GM12878 (cell line): ENCODE measurements at regions not wholly inside any gene's neighbourhood (a gene's known extent, or its start where the extent isn't known, plus 50 kb on each side); places are given as distances from the start of the nearest gene placed in this dataset.

Experiments
- ATAC-seq: fragments of 200-7000 bp; cut with Tn5 transposase; 3 replicates; pipeline ENCODE4 v1.9.1; 2020; ENCODE audit warnings: mild to moderate bottlenecking, moderate library complexity
- BruUV-seq: library from RNA; stranded (reverse); fragments of 400-500 nt; replicated peaks from 2 replicates; lab custom pipeline; 2021; lab: Mats Ljungman, UMichigan
- CTCF ChIA-PET: fragments of 300-600 bp; sonication (Branson Sonifier 250); formaldehyde crosslinking; extraction: SDS; loops from one replicate; lab custom pipeline; 2021; ENCODE audit warnings: inconsistent platforms; lab: Yijun Ruan, JAX
- POLR2A ChIA-PET: fragments of 350-600 bp; formaldehyde crosslinking; extraction: SDS; loops from one replicate; lab custom pipeline; 2021; ENCODE audit warnings: inconsistent platforms; lab: Charles Lee
- RAD21 ChIA-PET: fragments of 300-600 bp; sonication (Branson Sonifier 250); formaldehyde crosslinking; loops from one replicate; lab custom pipeline; 2023; ENCODE audit warnings: antibody characterized with exemption; ENCODE audit not compliant: unreplicated experiment; lab: Charles Lee
- SMC1A ChIA-PET: fragments of 300-600 bp; sonication (Branson Sonifier 250); formaldehyde crosslinking; loops from one replicate; lab custom pipeline; 2023; ENCODE audit not compliant: unreplicated experiment, uncharacterized antibody; lab: Charles Lee
- DNase-seq: peaks from one replicate; pipeline ENCODE4 v3.0.0-alpha.2; 2011; ENCODE audit warnings: low read depth, low spot score
- FAIRE-seq: peaks from 3 replicates; lab custom pipeline; 2011; peaks lifted over from hg19 to GRCh38; lab: Jason Lieb, UNC
- H2AFZ ChIP-seq: 2 replicates; pipeline ENCODE4 v1.6.0; 2011; ENCODE audit warnings: low read depth, low read length, control low read depth; ENCODE audit not compliant: control insufficient read depth
- H3K27ac ChIP-seq: 2 replicates; pipeline ENCODE4 v1.5.1; 2011; ENCODE audit warnings: control low read depth; ENCODE audit not compliant: control insufficient read depth, insufficient read depth
- H3K27me3 ChIP-seq, 2 experiments: replicated peaks in 1 of 2; 2 replicates each; pipeline versions ENCODE4 v1.6.0 to v1.6.1; 2011; ENCODE audit warnings: low read length in 1 of 2; ENCODE audit not compliant: control insufficient read depth in 2 of 2, insufficient read depth in 2 of 2
- H3K36me3 ChIP-seq, 2 experiments: 2 replicates each; pipeline ENCODE4 v1.5.1; 2011; ENCODE audit warnings: low read length in 1 of 2; ENCODE audit not compliant: control insufficient read depth in 2 of 2, insufficient read depth in 2 of 2
- H3K4me1 ChIP-seq: 2 replicates; pipeline ENCODE4 v1.6.1; 2011; ENCODE audit warnings: mild to moderate bottlenecking, low read length, moderate library complexity, mixed read lengths; ENCODE audit not compliant: control insufficient read depth, insufficient read depth
- H3K4me2 ChIP-seq: 2 replicates; pipeline ENCODE4 v1.6.0; 2011; ENCODE audit warnings: control low read depth; ENCODE audit not compliant: control insufficient read depth, insufficient read depth
- H3K4me3 ChIP-seq: fragments of 200-600 bp; sonication (generic); 2 replicates; pipeline ENCODE4 v1.5.1; 2016
- H3K79me2 ChIP-seq: 2 replicates; pipeline ENCODE4 v1.6.0; 2011; ENCODE audit warnings: low read length; ENCODE audit not compliant: control insufficient read depth, insufficient read depth
- H3K9ac ChIP-seq: 2 replicates; pipeline ENCODE4 v1.8.0; 2011; ENCODE audit warnings: low read length, control low read depth, mixed read lengths; ENCODE audit not compliant: control insufficient read depth, insufficient read depth
- H3K9me3 ChIP-seq: replicated peaks from 3 replicates; pipeline ENCODE4 v1.5.1; 2011; ENCODE audit warnings: mild to moderate bottlenecking, low read length; ENCODE audit not compliant: control insufficient read depth, insufficient read depth
- H4K20me1 ChIP-seq: 2 replicates; pipeline ENCODE4 v1.6.0; 2011; ENCODE audit not compliant: control insufficient read depth, insufficient read depth
- EED ChIP-seq: sonication (generic); IDR thresholded peaks from 2 replicates; pipeline ENCODE4 v1.6.1; 2016; ENCODE audit warnings: antibody characterized with exemption, low read depth
- JUNB ChIP-seq: IDR thresholded peaks from 2 replicates; pipeline ENCODE4 v1.6.1; 2016; ENCODE audit warnings: antibody characterized with exemption, mild to moderate bottlenecking
- KDM1A ChIP-seq: fragments of 200-600 bp; sonication (generic); IDR thresholded peaks from 2 replicates; pipeline ENCODE4 v1.6.1; 2016; ENCODE audit warnings: borderline replicate concordance
- KLF5 ChIP-seq: fragments of 450-650 bp; IDR thresholded peaks from 2 replicates; pipeline ENCODE4 v1.6.1; 2014; ENCODE audit warnings: mild to moderate bottlenecking; ENCODE audit not compliant: partially characterized antibody
- NFYB ChIP-seq: IDR thresholded peaks from 2 replicates; pipeline ENCODE4 v1.6.1; 2011; ENCODE audit warnings: low read depth, mild to moderate bottlenecking, low read length, improper control_type of control experiment, moderate library complexity; ENCODE audit not compliant: insufficient read depth
- ZNF274 ChIP-seq: IDR thresholded peaks from one replicate; pipeline ENCODE4 v1.8.0; 2011; ENCODE audit not compliant: insufficient read length, insufficient read depth
- WGBS: methylation state at CpG from one replicate; pipeline ENCODE4 v1.1.6; 2016; ENCODE audit warnings: low lambda C conversion rate; ENCODE audit not compliant: insufficient replicate concordance, insufficient coverage; ENCODE audit errors: missing lambda C conversion rate; 5-methylcytosine and 5-hydroxymethylcytosine counted together
- in situ Hi-C: fragments of 300-500 bp; cut with MboI; formaldehyde crosslinking; loops from 9 replicates; pipeline ENCODE4 v1.14.3; 2018; ENCODE audit warnings: mixed read lengths
- intact Hi-C: fragments of 100-400 bp; cut with micrococcal nuclease; formaldehyde crosslinking; loops from one replicate; pipeline ENCODE4 v1.14.2; 2022; ENCODE audit not compliant: unreplicated experiment
- TF ChIP-seq, protein P1 (sequence below): IDR thresholded peaks from 2 replicates; pipeline ENCODE4 v1.6.1; 2012; ENCODE audit warnings: improper control_type of control experiment, low read depth, low read length; ENCODE audit not compliant: insufficient replicate concordance
- TF ChIP-seq, protein P2 (sequence below): IDR thresholded peaks from 2 replicates; pipeline ENCODE4 v1.6.1; 2012; ENCODE audit warnings: low read depth, low read length, improper control_type of control experiment

DNA sequence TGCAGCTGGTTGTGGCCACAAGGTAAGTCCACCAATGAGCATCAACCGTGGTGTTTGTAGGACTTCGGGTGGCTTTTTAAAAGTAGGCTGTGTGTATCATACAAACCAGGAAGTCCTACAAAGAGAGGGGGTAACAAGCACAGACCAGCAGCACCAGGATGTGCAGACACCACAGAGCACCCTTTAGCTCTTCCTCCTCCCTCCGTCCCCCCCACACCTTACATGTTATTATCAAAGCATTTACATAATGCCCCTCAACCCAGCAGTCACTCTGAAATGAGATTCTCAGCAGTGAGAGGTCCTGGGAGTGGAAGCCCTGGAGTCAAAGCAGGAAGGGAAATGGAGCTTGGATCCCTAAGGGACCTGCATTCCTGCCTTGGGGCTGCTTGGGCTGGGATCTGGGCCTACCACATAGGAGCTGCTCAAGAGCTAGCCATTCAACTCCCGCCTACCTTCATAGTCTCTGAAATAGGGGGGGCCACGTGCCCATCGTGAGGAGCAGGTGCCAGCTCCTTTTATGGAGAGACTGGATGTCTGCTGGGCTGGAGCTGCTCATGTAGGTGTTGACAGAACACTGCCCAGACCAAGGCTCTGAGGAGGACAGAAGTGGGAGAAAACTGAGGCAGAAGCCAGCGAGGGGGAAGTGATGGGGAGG, 90.6 kb downstream of the PSMB1 start:
- Histone ChIP-seq H3K79me2 (no peaks in the 10 kb centered on the region), H3K4me2 (no peak overlapping the region), H4K20me1 (no peaks in the 10 kb centered on the region), H2AFZ (no peak overlapping the region), H3K27ac (no peak overlapping the region), H3K27me3 (no peaks in the 10 kb centered on the region), H3K9ac (no peak overlapping the region), H3K9me3 (peaks cover 3% of the 10 kb centered on the region; the same call in 1 of the 3 replicates), H3K4me3 (no peak overlapping the region), H3K4me1 (peaks cover 15% of the 10 kb centered on the region), H3K36me3 (no peaks in the 10 kb centered on the region)
- POLR2A ChIA-PET: interaction anchor here (0.9 to 1.4 kb wide), 3 partner anchors 12 to 51 kb away, joined by 3 to 4 read pairs (median 3); no protein-coding TSS in a partner anchor
- no TSS peak for BruUV-seq
- intact Hi-C loops: no loop called here
- ATAC-seq (no peak), DNase-seq (no peak), FAIRE-seq (no peak)
- RAD21 ChIA-PET: interaction anchor here (1.1 to 1.5 kb wide), 4 partner anchors 14 to 155 kb away, joined by 3 read pairs; no protein-coding TSS in a partner anchor
- WGBS: 37% methylated on average over 7 of the region's 7 CpGs
- in situ Hi-C loops: no loop called here
- SMC1A ChIA-PET: interaction anchor here (0.8 to 1.8 kb wide), 4 partner anchors 8 to 54 kb away, joined by 3 to 6 read pairs (median 4); no protein-coding TSS in a partner anchor
- CTCF ChIA-PET: interaction anchor here (0.9 to 3.8 kb wide), 4 partner anchors 9 to 55 kb away, joined by 3 to 18 read pairs (median 4); no protein-coding TSS in a partner anchor
- TF ChIP-seq KDM1A (no peak), EED (no peak), KLF5 (no peak), JUNB (no peak), NFYB (no peak), ZNF274 (no peak)
- TF ChIP-seq, protein P1, sequence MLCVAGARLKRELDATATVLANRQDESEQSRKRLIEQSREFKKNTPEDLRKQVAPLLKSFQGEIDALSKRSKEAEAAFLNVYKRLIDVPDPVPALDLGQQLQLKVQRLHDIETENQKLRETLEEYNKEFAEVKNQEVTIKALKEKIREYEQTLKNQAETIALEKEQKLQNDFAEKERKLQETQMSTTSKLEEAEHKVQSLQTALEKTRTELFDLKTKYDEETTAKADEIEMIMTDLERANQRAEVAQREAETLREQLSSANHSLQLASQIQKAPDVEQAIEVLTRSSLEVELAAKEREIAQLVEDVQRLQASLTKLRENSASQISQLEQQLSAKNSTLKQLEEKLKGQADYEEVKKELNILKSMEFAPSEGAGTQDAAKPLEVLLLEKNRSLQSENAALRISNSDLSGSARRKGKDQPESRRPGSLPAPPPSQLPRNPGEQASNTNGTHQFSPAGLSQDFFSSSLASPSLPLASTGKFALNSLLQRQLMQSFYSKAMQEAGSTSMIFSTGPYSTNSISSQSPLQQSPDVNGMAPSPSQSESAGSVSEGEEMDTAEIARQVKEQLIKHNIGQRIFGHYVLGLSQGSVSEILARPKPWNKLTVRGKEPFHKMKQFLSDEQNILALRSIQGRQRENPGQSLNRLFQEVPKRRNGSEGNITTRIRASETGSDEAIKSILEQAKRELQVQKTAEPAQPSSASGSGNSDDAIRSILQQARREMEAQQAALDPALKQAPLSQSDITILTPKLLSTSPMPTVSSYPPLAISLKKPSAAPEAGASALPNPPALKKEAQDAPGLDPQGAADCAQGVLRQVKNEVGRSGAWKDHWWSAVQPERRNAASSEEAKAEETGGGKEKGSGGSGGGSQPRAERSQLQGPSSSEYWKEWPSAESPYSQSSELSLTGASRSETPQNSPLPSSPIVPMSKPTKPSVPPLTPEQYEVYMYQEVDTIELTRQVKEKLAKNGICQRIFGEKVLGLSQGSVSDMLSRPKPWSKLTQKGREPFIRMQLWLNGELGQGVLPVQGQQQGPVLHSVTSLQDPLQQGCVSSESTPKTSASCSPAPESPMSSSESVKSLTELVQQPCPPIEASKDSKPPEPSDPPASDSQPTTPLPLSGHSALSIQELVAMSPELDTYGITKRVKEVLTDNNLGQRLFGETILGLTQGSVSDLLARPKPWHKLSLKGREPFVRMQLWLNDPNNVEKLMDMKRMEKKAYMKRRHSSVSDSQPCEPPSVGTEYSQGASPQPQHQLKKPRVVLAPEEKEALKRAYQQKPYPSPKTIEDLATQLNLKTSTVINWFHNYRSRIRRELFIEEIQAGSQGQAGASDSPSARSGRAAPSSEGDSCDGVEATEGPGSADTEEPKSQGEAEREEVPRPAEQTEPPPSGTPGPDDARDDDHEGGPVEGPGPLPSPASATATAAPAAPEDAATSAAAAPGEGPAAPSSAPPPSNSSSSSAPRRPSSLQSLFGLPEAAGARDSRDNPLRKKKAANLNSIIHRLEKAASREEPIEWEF: no peak
- TF ChIP-seq, protein P2, sequence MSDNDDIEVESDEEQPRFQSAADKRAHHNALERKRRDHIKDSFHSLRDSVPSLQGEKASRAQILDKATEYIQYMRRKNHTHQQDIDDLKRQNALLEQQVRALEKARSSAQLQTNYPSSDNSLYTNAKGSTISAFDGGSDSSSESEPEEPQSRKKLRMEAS: no peak
